Neural cell (in vitro differentiated cells): ENCODE measurements at regions not wholly inside any gene's neighbourhood (a gene's known extent, or its start where the extent isn't known, plus 50 kb on each side); places are given as distances from the start of the nearest gene placed in this dataset.
"Not testable (repeated sequence)": the region's sequence is repeated elsewhere in the genome, so short reads cannot be mapped to it uniquely, and the experiment has no call there.

Source experiments
- H2AFZ ChIP-seq: fragments of 200-600, 300-800 bp; sonication (generic), shearing (Covaris generic); 2 replicates; pipeline ENCODE4 v1.6.0; 2014; ENCODE audit warnings: low read depth, mild to moderate bottlenecking, antibody characterized with exemption, low read length, moderate library complexity
- H3F3A ChIP-seq: fragments of 200-600 bp; shearing (Covaris generic); 2 replicates; pipeline ENCODE4 v1.6.1; 2016; ENCODE audit warnings: mild to moderate bottlenecking, moderate library complexity, mixed read lengths, antibody characterized with exemption, low read length; ENCODE audit not compliant: insufficient read depth, poor library complexity, severe bottlenecking
- H3K27ac ChIP-seq: fragments of 200-600, 300-800 bp; sonication (generic), shearing (Covaris generic); 2 replicates; pipeline ENCODE4 v1.5.1; 2014; ENCODE audit warnings: mild to moderate bottlenecking, low read length, moderate library complexity
- H3K27me3 ChIP-seq: fragments of 300-800, 200-600 bp; sonication (generic), shearing (Covaris generic); 2 replicates; pipeline ENCODE4 v1.6.0; 2014; ENCODE audit warnings: mild to moderate bottlenecking, low read depth, low read length, moderate library complexity; ENCODE audit not compliant: insufficient read depth
- H3K36me3 ChIP-seq: fragments of 300-800, 200-600 bp; sonication (generic), shearing (Covaris generic); 2 replicates; pipeline ENCODE4 v1.5.1; 2014; ENCODE audit warnings: mild to moderate bottlenecking, antibody characterized with exemption, low read length, moderate library complexity; ENCODE audit not compliant: insufficient read depth
- H3K4me2 ChIP-seq: fragments of 300-800, 200-600 bp; sonication (generic), shearing (Covaris generic); 2 replicates; pipeline ENCODE4 v1.6.0; 2014; ENCODE audit warnings: mild to moderate bottlenecking, low read length
- H3K4me3 ChIP-seq: fragments of 300-800, 200-600 bp; sonication (generic), shearing (Covaris generic); 2 replicates; pipeline ENCODE4 v1.5.1; 2014; ENCODE audit warnings: mild to moderate bottlenecking, low read length, moderate library complexity
- H3K79me2 ChIP-seq: fragments of 200-600 bp; shearing (Covaris generic); replicated peaks from 2 replicates; pipeline ENCODE4 v1.6.0; 2014; ENCODE audit warnings: mild to moderate bottlenecking, low read length, moderate library complexity; ENCODE audit not compliant: insufficient read depth
- H3K9ac ChIP-seq: fragments of 300-800, 200-600 bp; sonication (generic), shearing (Covaris generic); 2 replicates; pipeline ENCODE4 v1.6.1; 2016; ENCODE audit warnings: mild to moderate bottlenecking, low read length, mixed read lengths
- H3K9me2 ChIP-seq: fragments of 200-600 bp; shearing (Covaris generic); 2 replicates; pipeline ENCODE4 v1.6.1; 2016; ENCODE audit warnings: mild to moderate bottlenecking, low read length, mixed read lengths; ENCODE audit not compliant: insufficient read depth
- H3K9me3 ChIP-seq: fragments of 200-600, 300-800 bp; sonication (generic), shearing (Covaris generic); 2 replicates; pipeline ENCODE4 v1.6.1; 2016; ENCODE audit warnings: mild to moderate bottlenecking, mixed run types, low read length, moderate library complexity, mixed read lengths
- H4K20me1 ChIP-seq: fragments of 200-600 bp; shearing (Covaris generic); 2 replicates; pipeline ENCODE4 v1.6.1; 2016; ENCODE audit warnings: mild to moderate bottlenecking, mixed run types; ENCODE audit not compliant: insufficient read depth
- EP300 ChIP-seq: fragments of 450-650 bp; conservative IDR thresholded peaks from 2 replicates; pipeline ENCODE4 v1.6.1; 2014; ENCODE audit warnings: antibody characterized with exemption, mild to moderate bottlenecking, moderate library complexity; ENCODE audit not compliant: poor library complexity, severe bottlenecking
- EZH2 ChIP-seq: fragments of 200-600, 300-800 bp; shearing (Covaris generic), sonication (generic); IDR thresholded peaks from 2 replicates; pipeline ENCODE4 v1.6.1; 2014; ENCODE audit warnings: antibody characterized with exemption, low read length, borderline replicate concordance, mild to moderate bottlenecking; ENCODE audit not compliant: insufficient read depth, poor library complexity, severe bottlenecking
- MXI1 ChIP-seq: fragments of 450-650 bp; conservative IDR thresholded peaks from 2 replicates; pipeline ENCODE4 v1.6.1; 2014; ENCODE audit warnings: antibody characterized with exemption, mild to moderate bottlenecking; ENCODE audit not compliant: poor library complexity, severe bottlenecking
- POLR2AphosphoS5 ChIP-seq: IDR thresholded peaks from 2 replicates; pipeline ENCODE4 v1.6.1; 2012
- RAD21 ChIP-seq: fragments of 450-650 bp; conservative IDR thresholded peaks from 2 replicates; pipeline ENCODE4 v1.6.1; 2014; ENCODE audit warnings: antibody characterized with exemption, mild to moderate bottlenecking, moderate library complexity
- SMC3 ChIP-seq: fragments of 450-650 bp; conservative IDR thresholded peaks from 2 replicates; pipeline ENCODE4 v1.6.1; 2014; ENCODE audit warnings: antibody characterized with exemption, mild to moderate bottlenecking, moderate library complexity; ENCODE audit not compliant: poor library complexity
- TAF1 ChIP-seq: IDR thresholded peaks from 2 replicates; pipeline ENCODE4 v1.6.1; 2012; ENCODE audit warnings: low read depth
- TF ChIP-seq, protein P1 (sequence below): fragments of 450-650 bp; IDR thresholded peaks from 2 replicates; pipeline ENCODE4 v1.5.1; 2014; ENCODE audit warnings: antibody characterized with exemption, mild to moderate bottlenecking, moderate library complexity; ENCODE audit not compliant: poor library complexity, severe bottlenecking
- TF ChIP-seq, protein P2 (sequence below): IDR thresholded peaks from 2 replicates; pipeline ENCODE4 v1.6.1; 2012; ENCODE audit warnings: borderline replicate concordance

GRCh38 chr5:128722551-128722950 is 184.5 kb upstream of the FBN2 start:
- H3K79me2 ChIP-seq: no peaks in the 10 kb centered on the region
- no peak overlapping the region for H3K27ac ChIP-seq
- TF ChIP-seq EP300 (no peak), EZH2 (no peak), RAD21 (no peak)
- TF ChIP-seq, protein P1, sequence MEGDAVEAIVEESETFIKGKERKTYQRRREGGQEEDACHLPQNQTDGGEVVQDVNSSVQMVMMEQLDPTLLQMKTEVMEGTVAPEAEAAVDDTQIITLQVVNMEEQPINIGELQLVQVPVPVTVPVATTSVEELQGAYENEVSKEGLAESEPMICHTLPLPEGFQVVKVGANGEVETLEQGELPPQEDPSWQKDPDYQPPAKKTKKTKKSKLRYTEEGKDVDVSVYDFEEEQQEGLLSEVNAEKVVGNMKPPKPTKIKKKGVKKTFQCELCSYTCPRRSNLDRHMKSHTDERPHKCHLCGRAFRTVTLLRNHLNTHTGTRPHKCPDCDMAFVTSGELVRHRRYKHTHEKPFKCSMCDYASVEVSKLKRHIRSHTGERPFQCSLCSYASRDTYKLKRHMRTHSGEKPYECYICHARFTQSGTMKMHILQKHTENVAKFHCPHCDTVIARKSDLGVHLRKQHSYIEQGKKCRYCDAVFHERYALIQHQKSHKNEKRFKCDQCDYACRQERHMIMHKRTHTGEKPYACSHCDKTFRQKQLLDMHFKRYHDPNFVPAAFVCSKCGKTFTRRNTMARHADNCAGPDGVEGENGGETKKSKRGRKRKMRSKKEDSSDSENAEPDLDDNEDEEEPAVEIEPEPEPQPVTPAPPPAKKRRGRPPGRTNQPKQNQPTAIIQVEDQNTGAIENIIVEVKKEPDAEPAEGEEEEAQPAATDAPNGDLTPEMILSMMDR: no peak
- no peaks in the 10 kb centered on the region for H3F3A ChIP-seq
- no peaks in the 10 kb centered on the region for H4K20me1 ChIP-seq
- H3K4me3 ChIP-seq: no peak overlapping the region
- no peak overlapping the region for H2AFZ ChIP-seq
- no peaks in the 10 kb centered on the region for H3K27me3 ChIP-seq
- no peak overlapping the region for H3K4me2 ChIP-seq
- no peaks in the 10 kb centered on the region for H3K9me2 ChIP-seq
- no peaks in the 10 kb centered on the region for H3K36me3 ChIP-seq
- no peak overlapping the region for H3K9ac ChIP-seq
- H3K9me3 ChIP-seq: no peaks in the 10 kb centered on the region

DNA sequence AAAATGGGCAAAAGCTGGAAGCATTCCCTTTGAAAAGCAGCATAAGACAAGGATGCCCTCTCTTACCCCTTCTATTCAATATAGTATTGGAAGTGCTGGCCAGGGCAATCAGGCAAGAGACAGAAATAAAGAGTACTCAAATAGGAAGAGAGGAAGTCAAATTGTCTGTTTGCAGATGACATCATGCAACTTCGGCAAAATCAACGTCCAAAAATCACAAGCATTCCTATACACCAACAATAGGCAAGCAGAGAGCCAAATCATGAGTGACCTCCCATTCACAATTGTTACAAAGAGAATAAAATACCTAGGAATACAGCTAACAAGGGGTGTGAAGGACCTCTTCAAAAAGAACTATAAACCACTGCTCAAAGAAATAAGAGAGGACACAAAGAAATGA is 192.0 kb upstream of the FBN2 start:
- H3F3A ChIP-seq, H3K79me2 ChIP-seq, H3K9ac ChIP-seq, H3K4me2 ChIP-seq, H3K36me3 ChIP-seq, H3K9me2 ChIP-seq, H4K20me1 ChIP-seq, H3K9me3 ChIP-seq, H2AFZ ChIP-seq, H3K4me3 ChIP-seq, H3K27ac ChIP-seq, H3K27me3 ChIP-seq: not testable (repeated sequence)

- not testable (repeated sequence) for H3K9me3 ChIP-seq, H3F3A ChIP-seq, H3K4me3 ChIP-seq, H4K20me1 ChIP-seq, H3K27me3 ChIP-seq, H3K9ac ChIP-seq, H3K4me2 ChIP-seq, H3K27ac ChIP-seq, H2AFZ ChIP-seq, H3K79me2 ChIP-seq, H3K9me2 ChIP-seq, H3K36me3 ChIP-seq
These were observed 197.6 kb upstream of the FBN2 start for GRCh38 chr5:128735656-128736055.

GRCh38 chr5:128736553-128736952 is 198.5 kb upstream of the FBN2 start:
- Histone ChIP-seq H3K27ac (no peak overlapping the region), H3F3A (no peaks in the 10 kb centered on the region), H3K9me2 (no peaks in the 10 kb centered on the region), H3K4me2 (no peak overlapping the region), H4K20me1 (no peaks in the 10 kb centered on the region), H3K9ac (no peak overlapping the region), H3K4me3 (no peak overlapping the region), H3K79me2 (no peaks in the 10 kb centered on the region), H2AFZ (no peak overlapping the region), H3K9me3 (no peaks in the 10 kb centered on the region), H3K27me3 (no peaks in the 10 kb centered on the region), H3K36me3 (no peaks in the 10 kb centered on the region)
- TF ChIP-seq, protein P1: no peak
- TF ChIP-seq POLR2AphosphoS5 (no peak), TAF1 (no peak), EP300 (no peak), MXI1 (no peak), SMC3 (no peak), EZH2 (no peak), RAD21 (no peak)
- TF ChIP-seq, protein P2, sequence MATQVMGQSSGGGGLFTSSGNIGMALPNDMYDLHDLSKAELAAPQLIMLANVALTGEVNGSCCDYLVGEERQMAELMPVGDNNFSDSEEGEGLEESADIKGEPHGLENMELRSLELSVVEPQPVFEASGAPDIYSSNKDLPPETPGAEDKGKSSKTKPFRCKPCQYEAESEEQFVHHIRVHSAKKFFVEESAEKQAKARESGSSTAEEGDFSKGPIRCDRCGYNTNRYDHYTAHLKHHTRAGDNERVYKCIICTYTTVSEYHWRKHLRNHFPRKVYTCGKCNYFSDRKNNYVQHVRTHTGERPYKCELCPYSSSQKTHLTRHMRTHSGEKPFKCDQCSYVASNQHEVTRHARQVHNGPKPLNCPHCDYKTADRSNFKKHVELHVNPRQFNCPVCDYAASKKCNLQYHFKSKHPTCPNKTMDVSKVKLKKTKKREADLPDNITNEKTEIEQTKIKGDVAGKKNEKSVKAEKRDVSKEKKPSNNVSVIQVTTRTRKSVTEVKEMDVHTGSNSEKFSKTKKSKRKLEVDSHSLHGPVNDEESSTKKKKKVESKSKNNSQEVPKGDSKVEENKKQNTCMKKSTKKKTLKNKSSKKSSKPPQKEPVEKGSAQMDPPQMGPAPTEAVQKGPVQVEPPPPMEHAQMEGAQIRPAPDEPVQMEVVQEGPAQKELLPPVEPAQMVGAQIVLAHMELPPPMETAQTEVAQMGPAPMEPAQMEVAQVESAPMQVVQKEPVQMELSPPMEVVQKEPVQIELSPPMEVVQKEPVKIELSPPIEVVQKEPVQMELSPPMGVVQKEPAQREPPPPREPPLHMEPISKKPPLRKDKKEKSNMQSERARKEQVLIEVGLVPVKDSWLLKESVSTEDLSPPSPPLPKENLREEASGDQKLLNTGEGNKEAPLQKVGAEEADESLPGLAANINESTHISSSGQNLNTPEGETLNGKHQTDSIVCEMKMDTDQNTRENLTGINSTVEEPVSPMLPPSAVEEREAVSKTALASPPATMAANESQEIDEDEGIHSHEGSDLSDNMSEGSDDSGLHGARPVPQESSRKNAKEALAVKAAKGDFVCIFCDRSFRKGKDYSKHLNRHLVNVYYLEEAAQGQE: no peak
